GM12801 (cell line): ENCODE measurements at regions not wholly inside any gene's neighbourhood (a gene's known extent, or its start where the extent isn't known, plus 50 kb on each side); places are given as distances from the start of the nearest gene placed in this dataset.

ENCODE experiments used
- TF ChIP-seq, protein P1 (sequence below): IDR thresholded peaks from one replicate; pipeline ENCODE4 v1.5.1; 2011; ENCODE audit warnings: control low read depth; ENCODE audit not compliant: insufficient read length; ENCODE audit errors: extremely low read depth

DNA sequence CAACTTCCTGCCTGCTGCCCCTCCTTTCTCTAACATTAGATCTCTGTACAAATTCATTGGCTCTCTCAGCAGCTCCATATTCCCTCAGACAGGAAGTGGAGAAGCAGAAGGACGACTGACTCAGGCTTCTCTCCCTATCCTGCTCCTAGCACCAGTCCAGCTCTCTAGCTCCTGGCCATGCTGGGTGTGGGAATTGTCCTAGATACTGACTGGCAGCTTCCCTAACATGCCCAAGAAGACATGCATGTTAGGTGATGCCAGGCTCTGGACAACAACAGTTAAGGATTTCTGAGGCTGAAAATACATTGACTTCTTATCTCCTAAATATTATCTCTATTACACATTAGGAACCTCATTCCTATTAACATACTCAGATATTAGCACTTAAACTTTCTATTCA is 292.9 kb downstream of the IKZF2 start:
- TF ChIP-seq, protein P1, sequence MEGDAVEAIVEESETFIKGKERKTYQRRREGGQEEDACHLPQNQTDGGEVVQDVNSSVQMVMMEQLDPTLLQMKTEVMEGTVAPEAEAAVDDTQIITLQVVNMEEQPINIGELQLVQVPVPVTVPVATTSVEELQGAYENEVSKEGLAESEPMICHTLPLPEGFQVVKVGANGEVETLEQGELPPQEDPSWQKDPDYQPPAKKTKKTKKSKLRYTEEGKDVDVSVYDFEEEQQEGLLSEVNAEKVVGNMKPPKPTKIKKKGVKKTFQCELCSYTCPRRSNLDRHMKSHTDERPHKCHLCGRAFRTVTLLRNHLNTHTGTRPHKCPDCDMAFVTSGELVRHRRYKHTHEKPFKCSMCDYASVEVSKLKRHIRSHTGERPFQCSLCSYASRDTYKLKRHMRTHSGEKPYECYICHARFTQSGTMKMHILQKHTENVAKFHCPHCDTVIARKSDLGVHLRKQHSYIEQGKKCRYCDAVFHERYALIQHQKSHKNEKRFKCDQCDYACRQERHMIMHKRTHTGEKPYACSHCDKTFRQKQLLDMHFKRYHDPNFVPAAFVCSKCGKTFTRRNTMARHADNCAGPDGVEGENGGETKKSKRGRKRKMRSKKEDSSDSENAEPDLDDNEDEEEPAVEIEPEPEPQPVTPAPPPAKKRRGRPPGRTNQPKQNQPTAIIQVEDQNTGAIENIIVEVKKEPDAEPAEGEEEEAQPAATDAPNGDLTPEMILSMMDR: no peak

DNA sequence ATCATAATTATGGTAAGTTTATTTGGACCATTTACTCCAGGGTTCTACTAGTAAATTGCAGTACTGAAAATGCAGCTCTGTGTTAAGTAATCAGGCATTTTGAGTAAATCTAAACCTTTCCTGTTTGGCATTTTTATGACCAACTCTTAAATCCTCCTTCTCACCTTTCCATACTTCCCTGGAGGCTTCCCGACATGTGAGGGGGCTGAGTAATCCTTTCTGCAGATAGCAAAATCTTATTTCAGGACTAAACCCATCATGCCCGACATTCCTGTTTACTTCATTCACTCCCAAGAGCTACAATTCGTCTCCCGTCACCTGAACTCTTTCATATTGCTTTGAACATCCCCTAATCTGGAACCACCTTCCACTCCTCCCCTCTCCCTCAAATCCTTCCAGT is 296.6 kb downstream of the IKZF2 start:
- TF ChIP-seq, protein P1: no peak

DNA sequence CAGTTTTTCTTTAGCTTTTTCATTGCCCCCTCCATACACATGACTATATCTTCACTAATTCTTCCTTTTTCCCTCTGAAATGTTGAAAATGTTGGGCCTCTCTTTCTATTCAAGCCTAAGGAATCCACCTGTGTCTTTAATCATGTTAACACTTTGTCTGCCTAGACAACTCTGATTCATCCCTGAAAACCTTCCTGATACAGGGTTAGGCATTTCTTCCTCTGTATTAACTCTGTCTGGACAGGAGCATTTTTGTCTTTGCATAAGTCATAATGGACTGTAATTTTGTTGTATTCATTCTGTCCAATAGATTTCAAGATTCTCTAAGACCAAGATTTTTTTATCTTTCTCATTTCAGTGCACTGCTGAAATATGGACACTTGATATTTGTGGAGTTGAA is 297.3 kb downstream of the IKZF2 start:
- TF ChIP-seq, protein P1: no peak

DNA sequence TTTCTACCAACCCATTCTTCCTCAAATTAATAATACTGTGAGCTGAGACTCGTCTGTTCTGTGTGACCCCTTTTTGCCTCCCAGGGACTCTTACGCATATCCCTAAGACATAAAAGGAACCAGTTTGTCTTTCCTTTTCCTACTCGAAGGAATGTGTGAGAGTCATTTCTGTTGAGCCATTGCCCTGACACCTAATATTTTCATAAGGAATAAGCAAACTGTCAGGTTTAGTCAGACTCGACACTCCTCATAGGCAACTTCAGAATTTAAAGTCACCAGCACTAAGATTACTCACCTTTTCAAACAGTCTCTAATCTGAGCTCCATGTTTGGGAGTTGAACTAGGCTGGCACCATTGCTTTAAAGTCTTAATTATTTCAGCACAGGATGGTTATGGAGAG is 305.5 kb downstream of the IKZF2 start:
- TF ChIP-seq, protein P1: no peak

DNA sequence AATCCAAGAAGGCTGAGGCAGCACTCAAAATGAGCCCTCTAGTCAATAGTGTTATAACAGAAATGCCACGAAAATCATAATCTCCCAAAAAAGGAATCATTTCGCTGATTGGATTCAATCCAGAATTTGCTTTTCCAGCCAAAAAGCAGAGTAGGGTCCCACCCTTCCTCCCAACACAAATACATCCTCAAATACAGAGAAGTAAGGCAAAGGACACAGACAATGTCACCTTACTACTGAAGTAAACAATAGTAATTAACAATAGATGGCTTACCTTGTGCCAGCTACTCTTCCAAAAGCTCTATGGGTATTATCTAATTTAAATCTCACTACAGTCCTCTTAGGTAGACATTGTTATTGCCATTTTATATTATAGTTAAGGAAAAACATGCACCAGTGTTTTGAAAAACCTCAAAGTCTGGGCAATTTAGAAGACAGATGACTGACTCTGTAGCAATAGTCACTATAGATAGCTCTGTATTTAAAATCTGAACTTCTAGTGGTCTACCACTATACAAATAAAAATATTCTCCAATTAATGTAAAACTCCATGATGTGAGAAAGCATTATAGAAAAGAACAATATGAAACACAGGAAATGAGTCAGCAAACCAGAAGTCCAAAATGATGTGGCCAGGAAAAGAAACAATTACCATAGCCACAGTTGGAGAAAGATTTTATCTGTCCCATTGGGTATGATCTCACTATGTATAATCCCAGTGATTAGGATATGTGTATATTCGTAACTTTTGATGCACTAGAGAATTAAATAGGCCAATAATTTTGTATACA is 305.0 kb upstream of the ERBB4 start:
- TF ChIP-seq, protein P1: no peak

DNA sequence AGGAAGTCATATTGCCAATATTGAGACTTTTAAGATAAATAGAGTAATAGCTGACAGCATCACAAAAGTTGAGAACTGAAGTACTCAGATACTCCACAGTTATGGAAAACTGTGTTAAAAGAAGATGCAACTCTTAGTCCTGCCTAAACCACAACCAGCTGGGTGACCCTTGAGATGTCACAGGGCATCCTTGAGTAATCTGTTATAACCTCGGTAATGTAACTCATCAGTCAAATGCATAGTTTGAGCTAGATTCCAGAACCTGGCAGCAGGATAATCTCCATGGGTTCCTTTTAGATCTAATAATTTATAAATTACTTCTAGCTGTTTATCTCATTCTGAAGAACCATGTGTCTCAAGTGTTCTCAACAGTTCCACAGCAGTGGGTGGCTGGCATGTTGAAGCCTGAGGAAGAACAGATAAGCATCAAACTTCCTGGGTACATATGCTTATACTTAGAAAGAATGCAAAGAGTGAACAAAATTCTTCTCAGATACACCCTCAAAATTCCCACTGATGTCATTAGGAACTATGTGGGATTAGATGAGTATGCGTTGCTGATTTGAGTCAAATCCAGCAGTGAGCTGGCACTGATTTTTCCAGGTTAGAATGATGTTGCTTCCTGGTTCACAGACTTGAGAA is 304.1 kb upstream of the ERBB4 start:
- TF ChIP-seq, protein P1: no peak

DNA sequence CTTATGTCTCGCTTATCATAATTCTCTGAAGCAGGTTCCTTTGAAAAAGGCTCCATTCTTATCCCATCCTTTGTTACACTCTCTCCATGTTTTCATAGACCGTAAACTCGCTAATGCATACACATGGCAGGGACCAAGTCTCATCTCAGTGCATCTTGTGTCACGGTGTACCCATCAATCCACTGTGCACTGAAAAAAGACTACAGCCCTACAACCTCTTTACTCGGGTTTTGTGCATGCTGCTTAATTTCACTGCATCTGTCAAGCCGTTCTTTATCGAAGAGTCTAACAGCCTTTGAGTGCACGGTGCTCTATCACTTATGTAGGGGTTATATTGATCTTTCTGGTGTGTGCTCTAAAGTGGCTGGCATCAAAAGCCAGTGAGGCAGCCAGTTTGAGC is 302.9 kb upstream of the ERBB4 start:
- TF ChIP-seq, protein P1: no peak
